DND-41 (cell line): ENCODE measurements at regions not wholly inside any gene's neighbourhood (a gene's known extent, or its start where the extent isn't known, plus 50 kb on each side); places are given as distances from the start of the nearest gene placed in this dataset.

Source experiments
- EZH2 ChIP-seq: IDR thresholded peaks from 3 replicates; pipeline ENCODE4 v1.6.1; 2012; ENCODE audit warnings: borderline replicate concordance, low read depth, mild to moderate bottlenecking, moderate library complexity, low read length, inconsistent platforms; ENCODE audit not compliant: severe bottlenecking
- TF ChIP-seq, protein P1 (sequence below): IDR thresholded peaks from 2 replicates; pipeline ENCODE4 v1.5.1; 2012; ENCODE audit warnings: borderline replicate concordance, low read length, moderate library complexity, mild to moderate bottlenecking; ENCODE audit not compliant: poor library complexity, severe bottlenecking; ENCODE audit errors: extremely low read depth

DNA sequence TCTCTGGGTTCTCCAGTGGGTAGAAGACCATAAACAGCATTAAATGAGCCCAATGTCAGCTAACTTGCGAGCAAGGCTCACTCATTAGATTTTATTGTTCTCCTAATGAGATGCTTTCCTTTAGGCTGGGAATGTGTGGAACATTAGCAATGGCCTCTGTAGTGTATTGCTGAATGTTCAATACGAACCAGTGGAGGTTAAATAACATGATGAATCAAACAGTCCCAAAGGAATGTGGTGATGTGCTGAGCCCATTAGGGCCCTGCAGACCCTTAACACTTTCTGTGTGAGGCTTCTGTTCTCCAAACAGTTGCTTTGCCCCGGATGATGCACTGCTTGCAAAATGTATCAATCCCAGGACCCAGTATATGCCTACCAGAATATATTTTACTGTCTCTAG is 225.5 kb downstream of the ATG4C start:
- TF ChIP-seq EZH2 = no peak
- TF ChIP-seq, protein P1, sequence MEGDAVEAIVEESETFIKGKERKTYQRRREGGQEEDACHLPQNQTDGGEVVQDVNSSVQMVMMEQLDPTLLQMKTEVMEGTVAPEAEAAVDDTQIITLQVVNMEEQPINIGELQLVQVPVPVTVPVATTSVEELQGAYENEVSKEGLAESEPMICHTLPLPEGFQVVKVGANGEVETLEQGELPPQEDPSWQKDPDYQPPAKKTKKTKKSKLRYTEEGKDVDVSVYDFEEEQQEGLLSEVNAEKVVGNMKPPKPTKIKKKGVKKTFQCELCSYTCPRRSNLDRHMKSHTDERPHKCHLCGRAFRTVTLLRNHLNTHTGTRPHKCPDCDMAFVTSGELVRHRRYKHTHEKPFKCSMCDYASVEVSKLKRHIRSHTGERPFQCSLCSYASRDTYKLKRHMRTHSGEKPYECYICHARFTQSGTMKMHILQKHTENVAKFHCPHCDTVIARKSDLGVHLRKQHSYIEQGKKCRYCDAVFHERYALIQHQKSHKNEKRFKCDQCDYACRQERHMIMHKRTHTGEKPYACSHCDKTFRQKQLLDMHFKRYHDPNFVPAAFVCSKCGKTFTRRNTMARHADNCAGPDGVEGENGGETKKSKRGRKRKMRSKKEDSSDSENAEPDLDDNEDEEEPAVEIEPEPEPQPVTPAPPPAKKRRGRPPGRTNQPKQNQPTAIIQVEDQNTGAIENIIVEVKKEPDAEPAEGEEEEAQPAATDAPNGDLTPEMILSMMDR = no peak
